Parathyroid adenoma (tissue), 2 donors: ENCODE measurements at regions not wholly inside any gene's neighbourhood (a gene's known extent, or its start where the extent isn't known, plus 50 kb on each side); places are given as distances from the start of the nearest gene placed in this dataset.

ENCODE experiments used
- H2AFZ ChIP-seq: fragments of 300-600 bp; sonication (generic); one replicate; pipeline ENCODE4 v1.7.0; 2017; ENCODE audit warnings: antibody characterized with exemption, mild to moderate bottlenecking
- H3K27ac ChIP-seq: fragments of 300-600 bp; sonication (generic); one replicate; pipeline ENCODE4 v1.7.0; 2017
- H3K27me3 ChIP-seq: fragments of 300-600 bp; sonication (generic); one replicate; pipeline ENCODE4 v1.7.0; 2017; ENCODE audit warnings: low read length; ENCODE audit not compliant: control insufficient read depth, insufficient read depth
- H3K36me3 ChIP-seq: fragments of 300-600 bp; sonication (generic); one replicate; pipeline ENCODE4 v1.7.0; 2017; ENCODE audit warnings: low read length; ENCODE audit not compliant: control insufficient read depth, insufficient read depth
- H3K4me1 ChIP-seq: fragments of 300-600 bp; sonication (generic); one replicate; pipeline ENCODE4 v1.7.0; 2017; ENCODE audit warnings: control low read depth
- H3K4me2 ChIP-seq: fragments of 300-600 bp; sonication (generic); one replicate; pipeline ENCODE4 v1.7.0; 2017; ENCODE audit warnings: low read length
- H3K4me3 ChIP-seq: fragments of 300-600 bp; sonication (generic); one replicate; pipeline ENCODE4 v1.7.0; 2017; ENCODE audit warnings: low read depth, low read length
- H3K79me2 ChIP-seq: fragments of 300-600 bp; sonication (generic); one replicate; pipeline ENCODE4 v1.7.0; 2017; ENCODE audit warnings: control low read depth
- H3K9ac ChIP-seq: fragments of 300-600 bp; sonication (generic); one replicate; pipeline ENCODE4 v1.7.0; 2017; ENCODE audit warnings: mild to moderate bottlenecking
- H3K9me3 ChIP-seq: fragments of 300-600 bp; sonication (generic); one replicate; pipeline ENCODE4 v1.7.0; 2017; ENCODE audit warnings: low read length; ENCODE audit not compliant: control insufficient read depth
- TF ChIP-seq, protein P1 (sequence below): fragments of 300-600 bp; sonication (generic); IDR thresholded peaks from one replicate; pipeline ENCODE4 v1.7.0; 2017; ENCODE audit warnings: antibody characterized with exemption, mild to moderate bottlenecking
- donor health status: primary hyperparathyroidism.

DNA sequence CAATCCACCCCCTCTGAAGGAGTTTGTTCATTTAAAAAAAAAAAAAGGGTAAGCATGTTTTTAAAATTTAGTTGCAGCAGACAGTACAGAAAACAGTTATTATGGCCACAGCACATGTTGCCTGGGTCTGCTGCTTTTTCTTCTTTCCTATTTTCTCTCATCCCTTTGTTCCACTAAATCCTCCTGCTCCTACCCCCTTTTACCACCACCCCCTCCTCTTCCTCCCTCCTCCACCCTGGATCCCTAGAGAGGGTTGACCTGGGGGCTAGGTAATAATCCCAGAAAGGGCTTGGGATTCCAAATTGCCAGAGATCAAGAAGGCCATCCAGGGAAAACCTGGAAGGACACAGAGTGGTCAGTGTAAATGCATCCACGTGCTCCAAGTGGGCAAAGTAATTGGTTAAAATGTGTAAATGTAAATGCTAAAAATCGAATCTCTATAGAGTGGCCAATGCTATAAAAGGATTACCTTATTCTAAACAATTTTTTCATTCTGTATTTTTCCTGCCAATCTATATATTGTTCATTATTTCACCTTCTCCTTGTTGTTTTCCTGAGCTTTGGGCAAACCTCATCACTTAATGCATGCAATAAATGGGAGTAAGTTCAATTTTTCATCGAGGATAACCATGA, 89.0 kb upstream of the PIK3CG start:
- TF ChIP-seq, protein P1, sequence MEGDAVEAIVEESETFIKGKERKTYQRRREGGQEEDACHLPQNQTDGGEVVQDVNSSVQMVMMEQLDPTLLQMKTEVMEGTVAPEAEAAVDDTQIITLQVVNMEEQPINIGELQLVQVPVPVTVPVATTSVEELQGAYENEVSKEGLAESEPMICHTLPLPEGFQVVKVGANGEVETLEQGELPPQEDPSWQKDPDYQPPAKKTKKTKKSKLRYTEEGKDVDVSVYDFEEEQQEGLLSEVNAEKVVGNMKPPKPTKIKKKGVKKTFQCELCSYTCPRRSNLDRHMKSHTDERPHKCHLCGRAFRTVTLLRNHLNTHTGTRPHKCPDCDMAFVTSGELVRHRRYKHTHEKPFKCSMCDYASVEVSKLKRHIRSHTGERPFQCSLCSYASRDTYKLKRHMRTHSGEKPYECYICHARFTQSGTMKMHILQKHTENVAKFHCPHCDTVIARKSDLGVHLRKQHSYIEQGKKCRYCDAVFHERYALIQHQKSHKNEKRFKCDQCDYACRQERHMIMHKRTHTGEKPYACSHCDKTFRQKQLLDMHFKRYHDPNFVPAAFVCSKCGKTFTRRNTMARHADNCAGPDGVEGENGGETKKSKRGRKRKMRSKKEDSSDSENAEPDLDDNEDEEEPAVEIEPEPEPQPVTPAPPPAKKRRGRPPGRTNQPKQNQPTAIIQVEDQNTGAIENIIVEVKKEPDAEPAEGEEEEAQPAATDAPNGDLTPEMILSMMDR = no peak
- Histone ChIP-seq H3K36me3 (no peaks in the 10 kb centered on the region), H3K4me3 (no peak overlapping the region), H3K79me2 (no peaks in the 10 kb centered on the region), H3K9ac (no peak overlapping the region), H3K27ac (no peak overlapping the region), H3K4me2 (no peak overlapping the region), H3K4me1 (peaks cover 2% of the 10 kb centered on the region), H3K27me3 (no peaks in the 10 kb centered on the region), H2AFZ (no peak overlapping the region), H3K9me3 (no peaks in the 10 kb centered on the region)

DNA sequence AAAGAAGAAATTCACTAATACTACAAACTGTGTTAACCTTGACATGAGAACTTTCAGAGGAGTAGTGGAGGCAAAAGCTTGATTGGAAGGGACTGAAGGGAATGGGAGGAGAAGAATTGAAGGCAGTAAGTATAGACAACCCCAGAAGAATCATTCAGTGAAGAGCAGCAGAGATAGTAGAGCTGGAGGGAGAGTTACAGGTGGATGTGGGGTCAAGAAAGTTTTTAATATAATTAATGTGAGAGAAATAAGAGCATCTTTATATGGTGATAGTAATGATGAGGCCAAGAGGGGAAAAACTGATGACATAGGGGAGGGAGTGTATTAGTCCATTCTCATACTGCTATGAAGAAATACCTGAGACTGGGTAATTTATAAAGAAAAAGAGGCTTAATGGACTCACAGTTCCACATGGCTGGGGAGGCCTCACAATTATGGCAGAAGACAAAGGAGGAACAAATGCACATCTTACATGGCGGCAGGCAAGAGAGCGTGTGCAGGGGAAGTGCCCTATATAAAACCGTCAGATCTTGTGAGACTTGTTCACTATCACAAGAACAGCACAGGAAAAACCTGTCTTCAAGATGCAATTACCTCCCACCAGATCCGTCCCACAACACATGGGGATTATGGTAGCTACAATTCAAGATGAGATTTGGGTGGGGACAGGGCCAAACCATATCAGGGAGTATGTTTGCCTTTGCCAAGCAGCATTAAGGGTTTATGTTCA, 88.3 kb upstream of the PIK3CG start:
- H3K9me3 ChIP-seq = no peaks in the 10 kb centered on the region
- no peak overlapping the region for H3K9ac ChIP-seq
- H3K4me1 ChIP-seq = peaks cover 2% of the 10 kb centered on the region
- no peaks in the 10 kb centered on the region for H3K27me3 ChIP-seq
- no peak overlapping the region for H3K4me2 ChIP-seq
- H2AFZ ChIP-seq = no peak overlapping the region
- no peaks in the 10 kb centered on the region for H3K79me2 ChIP-seq
- H3K27ac ChIP-seq = no peak overlapping the region
- H3K4me3 ChIP-seq = no peak overlapping the region
- TF ChIP-seq, protein P1 = no peak
- no peaks in the 10 kb centered on the region for H3K36me3 ChIP-seq

DNA sequence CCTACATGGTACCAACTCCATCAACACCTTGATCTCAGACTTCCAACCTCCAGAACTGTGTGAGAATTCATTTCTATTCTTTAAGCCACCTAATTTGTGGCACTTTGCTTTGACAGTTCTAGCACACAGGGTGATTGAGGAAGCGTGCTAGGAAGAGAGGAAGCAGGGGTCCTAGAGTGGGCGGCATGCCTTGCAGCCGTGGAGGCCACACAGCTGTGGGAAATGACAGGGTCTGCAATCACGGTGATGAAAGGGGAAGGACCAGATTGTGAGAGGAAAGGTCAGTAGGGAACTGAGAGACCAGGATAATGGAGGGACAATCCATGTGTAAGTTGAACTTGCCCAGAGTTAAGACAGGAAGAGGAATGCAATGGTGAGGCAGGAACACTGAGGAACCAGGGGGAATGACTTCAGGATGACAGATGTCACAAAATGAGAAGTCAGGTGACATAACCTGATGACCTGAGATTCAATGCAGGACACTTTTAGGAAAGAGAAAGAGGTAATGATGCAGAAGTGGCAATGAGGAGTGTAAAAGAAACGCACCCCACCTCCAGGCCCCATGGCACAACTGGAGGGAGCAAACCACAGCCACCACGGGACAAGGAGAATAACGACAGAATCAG, 87.3 kb upstream of the PIK3CG start:
- no peaks in the 10 kb centered on the region for H3K36me3 ChIP-seq
- no peak overlapping the region for H3K9ac ChIP-seq
- no peak overlapping the region for H3K4me3 ChIP-seq
- no peaks in the 10 kb centered on the region for H3K9me3 ChIP-seq
- H3K27ac ChIP-seq = no peak overlapping the region
- no peak overlapping the region for H3K4me2 ChIP-seq
- no peaks in the 10 kb centered on the region for H3K79me2 ChIP-seq
- no peaks in the 10 kb centered on the region for H3K4me1 ChIP-seq
- TF ChIP-seq, protein P1 = no peak
- no peaks in the 10 kb centered on the region for H3K27me3 ChIP-seq
- H2AFZ ChIP-seq = no peak overlapping the region

GRCh38 chr7:106778656-106779250, 86.3 kb upstream of the PIK3CG start:
- H3K27ac ChIP-seq = no peak overlapping the region
- no peak overlapping the region for H3K9ac ChIP-seq
- H2AFZ ChIP-seq = no peak overlapping the region
- H3K4me3 ChIP-seq = no peak overlapping the region
- H3K79me2 ChIP-seq = no peaks in the 10 kb centered on the region
- TF ChIP-seq, protein P1 = no peak
- no peaks in the 10 kb centered on the region for H3K4me1 ChIP-seq
- H3K27me3 ChIP-seq = no peaks in the 10 kb centered on the region
- H3K36me3 ChIP-seq = no peaks in the 10 kb centered on the region
- H3K4me2 ChIP-seq = no peak overlapping the region
- H3K9me3 ChIP-seq = no peaks in the 10 kb centered on the region
